ENCODE measurements at regions not wholly inside any gene's neighbourhood (a gene's known extent, or its start where the extent isn't known, plus 50 kb on each side); places are given as distances from the start of the nearest gene placed in this dataset.

DNA sequence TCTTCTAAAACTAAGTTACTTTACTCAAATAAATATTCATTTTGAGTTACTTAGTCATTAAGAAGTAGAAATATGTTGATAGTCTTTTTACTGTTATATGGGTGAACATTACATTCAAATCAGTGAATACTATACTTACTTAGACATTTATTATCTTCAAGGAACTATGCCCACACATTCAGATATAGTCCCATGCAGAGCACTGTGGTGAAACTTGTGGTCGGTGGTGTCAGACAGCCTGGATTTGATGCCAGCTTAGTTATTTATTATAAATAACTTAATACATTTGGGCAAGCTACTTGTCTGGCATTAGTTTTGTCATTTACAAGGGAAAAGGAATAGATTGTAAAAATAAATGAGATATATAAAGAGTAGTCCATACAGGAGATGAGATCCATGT is 149.5 kb downstream of the RAP2B start:
- H3K27ac Mint-ChIP-seq: no peak overlapping the region
- intact Hi-C loops (cut with micrococcal nuclease): no loop called here
- no peaks in the 10 kb centered on the region for H3K27me3 Mint-ChIP-seq
- peaks cover 11% of the 10 kb centered on the region for H3K9me3 Mint-ChIP-seq
- peaks cover 15% of the 10 kb centered on the region for H3K4me1 Mint-ChIP-seq (ENCODE audit: low read depth)
- H3K36me3 Mint-ChIP-seq (ENCODE audit: low read depth): no peaks in the 10 kb centered on the region
- H3K4me3 Mint-ChIP-seq: no peak overlapping the region

DNA sequence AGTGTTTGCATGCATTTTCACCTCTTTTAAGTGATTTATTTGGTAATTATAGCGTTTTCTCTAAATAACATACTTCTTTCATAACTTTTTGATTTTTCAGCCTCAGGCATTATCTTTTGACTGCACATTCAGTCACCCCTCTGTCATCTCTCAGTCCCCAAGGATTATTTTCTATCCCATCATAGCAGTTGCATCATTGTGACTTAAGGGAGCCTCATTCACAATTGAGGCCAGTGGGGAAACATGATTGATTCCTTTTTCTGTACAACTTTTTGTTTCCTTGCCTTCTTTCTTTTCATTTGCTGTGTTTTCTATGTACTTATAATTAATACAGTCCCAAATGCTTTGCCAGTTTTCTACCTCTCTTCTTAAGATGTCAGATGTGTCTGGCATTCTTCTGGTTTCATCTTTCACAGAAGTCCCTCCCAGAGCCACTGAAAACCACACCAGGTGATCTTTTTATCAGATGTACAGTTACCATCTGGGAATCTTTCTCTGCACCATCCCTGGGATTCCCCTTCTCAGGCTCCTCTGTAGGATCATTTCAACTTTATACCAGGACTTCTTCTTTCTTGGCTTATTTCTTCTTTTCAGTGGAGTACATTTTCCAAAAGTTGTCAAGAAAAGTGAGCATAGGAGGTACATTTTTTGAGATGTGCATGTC is 151.4 kb downstream of the RAP2B start:
- Mint-ChIP-seq H3K9me3 (peaks cover 11% of the 10 kb centered on the region), H3K27me3 (no peaks in the 10 kb centered on the region), H3K4me1 (ENCODE audit: low read depth) (peaks cover 15% of the 10 kb centered on the region), H3K4me3 (no peak overlapping the region), H3K36me3 (ENCODE audit: low read depth) (no peaks in the 10 kb centered on the region), H3K27ac (peak overlapping the region; percentile 76)
- intact Hi-C loops (cut with micrococcal nuclease): no loop called here

DNA sequence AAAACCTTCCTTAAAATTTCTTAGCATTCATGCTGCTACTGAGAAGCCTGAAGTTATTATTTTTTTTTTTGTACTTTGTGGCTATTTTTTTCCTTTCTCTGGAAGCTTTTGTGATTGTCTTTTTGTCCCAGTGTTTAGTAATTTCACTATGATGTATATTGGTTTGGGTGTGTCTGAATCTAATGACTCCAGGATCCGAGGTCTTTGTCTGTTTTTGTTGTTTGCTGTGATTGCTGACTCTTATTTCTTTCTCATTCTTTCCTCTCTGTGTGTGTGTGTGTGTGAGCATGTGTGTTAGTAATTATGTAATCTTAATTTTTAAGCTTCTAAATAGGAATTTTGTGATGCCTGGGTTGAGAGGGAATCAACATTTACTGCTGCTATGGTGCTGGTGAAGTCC is 152.0 kb downstream of the RAP2B start:
- H3K36me3 Mint-ChIP-seq (ENCODE audit: low read depth): no peaks in the 10 kb centered on the region

DNA sequence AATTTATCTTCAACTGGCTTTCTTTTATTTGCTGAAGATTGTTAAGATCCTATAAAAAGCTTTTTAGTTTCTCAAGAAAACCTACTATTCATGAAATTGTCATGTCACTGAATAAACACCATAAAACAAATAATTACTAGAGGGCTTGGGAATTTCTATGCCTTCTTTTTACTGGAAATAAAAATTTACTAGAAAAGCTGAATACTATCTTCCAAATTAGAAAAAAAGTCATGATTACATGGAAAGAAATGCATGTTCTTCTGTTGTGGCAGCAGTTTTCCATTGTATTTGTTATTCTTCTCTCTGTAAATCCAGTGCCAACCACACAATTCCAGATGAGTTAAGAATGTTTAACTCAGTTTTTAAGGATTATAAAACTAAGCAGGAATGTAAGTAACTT is 153.8 kb downstream of the RAP2B start:
- H3K27ac Mint-ChIP-seq: no peak overlapping the region
- H3K4me3 Mint-ChIP-seq: no peak overlapping the region
- no peaks in the 10 kb centered on the region for H3K27me3 Mint-ChIP-seq
- intact Hi-C loops (cut with micrococcal nuclease): no loop called here
- peaks cover 35% of the 10 kb centered on the region for H3K4me1 Mint-ChIP-seq (ENCODE audit: low read depth)
- no peaks in the 10 kb centered on the region for H3K36me3 Mint-ChIP-seq (ENCODE audit: low read depth)
- H3K9me3 Mint-ChIP-seq: peaks cover 11% of the 10 kb centered on the region

More for the DNA sequence above, 152.0 kb downstream of the RAP2B start:
- no peaks in the 10 kb centered on the region for H3K27me3 Mint-ChIP-seq
- H3K9me3 Mint-ChIP-seq: peaks cover 11% of the 10 kb centered on the region
- peaks cover 21% of the 10 kb centered on the region for H3K4me1 Mint-ChIP-seq (ENCODE audit: low read depth)
- peak overlapping the region; percentile 76 for H3K27ac Mint-ChIP-seq
- H3K4me3 Mint-ChIP-seq: no peak overlapping the region
- intact Hi-C loops (cut with micrococcal nuclease): no loop called here

DNA sequence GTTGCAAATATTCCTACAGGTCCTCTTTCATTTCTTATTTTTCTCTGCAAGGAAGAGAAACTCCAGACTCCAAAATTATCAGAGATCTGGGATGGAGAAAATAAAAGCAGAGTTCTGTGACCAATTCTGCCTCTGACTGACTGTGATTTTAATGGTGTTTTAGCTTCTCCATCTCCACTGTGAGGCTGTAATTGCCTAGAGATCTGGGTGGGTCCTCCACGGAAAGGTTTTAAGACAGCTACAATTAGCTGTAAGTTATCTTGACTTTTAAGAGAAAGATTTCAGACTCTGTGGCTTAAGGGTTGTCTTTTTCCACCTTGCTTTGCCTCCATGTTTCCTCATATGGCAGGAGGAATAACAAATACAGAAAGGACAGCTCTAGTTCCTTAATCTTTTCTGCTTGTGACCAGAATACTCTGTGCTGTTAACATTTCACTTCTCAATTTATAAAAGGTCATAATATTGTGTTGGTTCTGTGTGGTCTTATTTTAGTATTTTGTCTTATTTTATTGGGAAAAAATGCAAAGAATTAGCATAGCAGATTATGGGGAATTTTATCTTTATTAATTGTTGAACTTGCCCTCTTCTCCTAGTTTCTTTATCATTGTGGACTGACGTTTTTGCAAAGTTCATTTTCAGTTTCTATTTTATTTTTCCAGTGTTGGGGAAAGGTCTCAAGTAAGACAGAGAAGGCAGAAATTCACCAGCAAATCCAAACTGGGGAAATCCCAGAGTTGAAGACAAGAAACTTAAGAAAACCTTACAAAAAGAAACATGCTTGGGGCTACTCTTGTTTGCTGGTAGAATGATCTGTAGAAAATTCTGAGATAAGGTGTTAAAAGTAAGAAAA is 157.9 kb downstream of the RAP2B start:
- Mint-ChIP-seq H3K27me3 (no peaks in the 10 kb centered on the region), H3K36me3 (ENCODE audit: low read depth) (no peaks in the 10 kb centered on the region), H3K27ac (peak overlapping the region; percentile 73), H3K4me1 (ENCODE audit: low read depth) (peaks cover 29% of the 10 kb centered on the region), H3K4me3 (peak overlapping the region; percentile 23), H3K9me3 (peaks cover 6% of the 10 kb centered on the region)
- intact Hi-C loops (cut with micrococcal nuclease): loop anchor here (5.0 kb wide), 1 partner anchor 117 kb away; no protein-coding TSS in a partner anchor

DNA sequence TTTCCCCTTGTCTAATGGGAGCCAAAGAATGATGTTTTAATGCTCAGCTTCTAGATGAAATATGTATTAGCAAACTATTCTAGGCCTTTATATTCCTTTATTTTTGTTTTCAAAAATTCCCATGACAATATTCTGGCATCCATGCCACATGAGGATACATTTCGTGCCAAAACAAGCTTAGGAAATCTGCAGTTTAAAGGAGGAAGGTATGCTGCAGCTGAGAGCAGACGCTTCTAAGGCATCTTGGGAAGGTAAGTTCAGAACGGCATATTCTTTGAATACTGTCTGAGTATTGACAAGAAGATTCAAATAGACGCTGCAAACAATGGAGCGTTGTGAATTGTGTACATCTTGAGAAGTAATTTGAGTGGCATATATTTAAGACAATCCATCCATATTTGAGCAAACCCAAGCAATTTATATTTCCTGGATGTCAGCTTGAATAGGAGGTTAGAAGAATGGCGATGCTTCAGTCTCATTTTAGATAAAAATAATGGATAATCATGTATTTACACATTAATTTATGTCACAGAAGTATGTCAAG is 158.6 kb downstream of the RAP2B start:
- intact Hi-C loops (cut with micrococcal nuclease): loop anchor here (5.0 kb wide), 1 partner anchor 117 kb away; no protein-coding TSS in a partner anchor
- H3K9me3 Mint-ChIP-seq: no peaks in the 10 kb centered on the region
- H3K4me1 Mint-ChIP-seq (ENCODE audit: low read depth): peaks cover 29% of the 10 kb centered on the region
- no peaks in the 10 kb centered on the region for H3K27me3 Mint-ChIP-seq
- no peak overlapping the region for H3K4me3 Mint-ChIP-seq
- peak overlapping the region; percentile 73 for H3K27ac Mint-ChIP-seq
- H3K36me3 Mint-ChIP-seq (ENCODE audit: low read depth): no peaks in the 10 kb centered on the region

DNA sequence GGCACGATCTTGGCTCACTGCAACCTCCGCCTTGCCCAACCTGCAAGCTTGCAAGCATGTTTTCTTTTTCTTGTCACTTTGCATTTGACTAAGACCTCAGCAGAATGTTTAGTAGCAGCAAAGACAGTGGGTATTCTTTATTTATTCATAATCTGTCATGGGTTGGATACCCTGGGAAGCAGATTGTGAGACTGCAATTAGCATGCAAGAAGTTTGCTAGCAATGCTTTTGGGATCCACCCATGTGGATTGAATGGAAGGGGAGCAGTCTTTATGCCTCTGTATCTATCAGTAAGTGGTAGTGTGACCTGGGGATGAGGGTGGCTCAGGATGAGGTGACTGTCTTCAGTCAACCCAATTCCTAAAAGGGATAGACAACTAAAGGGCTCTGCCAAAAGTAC is 166.7 kb downstream of the RAP2B start:
- Mint-ChIP-seq H3K4me1 (ENCODE audit: low read depth) (peaks cover 8% of the 10 kb centered on the region), H3K27ac (no peak overlapping the region), H3K27me3 (no peaks in the 10 kb centered on the region), H3K36me3 (ENCODE audit: low read depth) (no peaks in the 10 kb centered on the region), H3K9me3 (no peaks in the 10 kb centered on the region), H3K4me3 (no peak overlapping the region)
- intact Hi-C loops (cut with micrococcal nuclease): no loop called here

DNA sequence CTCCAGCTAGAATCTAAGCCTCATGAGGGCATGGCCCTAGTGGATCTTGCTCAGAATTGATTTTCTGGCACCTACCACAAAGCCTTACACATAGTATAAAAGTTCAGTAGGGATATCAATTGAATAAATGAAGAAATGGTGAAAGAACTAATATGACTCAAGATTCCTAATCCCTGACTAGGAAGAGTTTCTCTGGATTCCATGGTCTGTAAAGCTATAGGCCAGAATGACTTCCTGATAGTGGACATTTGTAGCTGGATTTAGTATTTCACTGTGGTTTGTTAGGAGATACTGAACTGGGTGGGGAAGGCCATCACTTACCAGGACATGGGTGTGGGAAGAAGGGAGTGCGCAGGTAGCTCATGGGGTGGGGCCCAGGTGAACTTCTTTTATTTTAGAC is 168.9 kb downstream of the RAP2B start:
- peaks cover 8% of the 10 kb centered on the region for H3K4me1 Mint-ChIP-seq (ENCODE audit: low read depth)
- no peak overlapping the region for H3K4me3 Mint-ChIP-seq
- no peaks in the 10 kb centered on the region for H3K36me3 Mint-ChIP-seq (ENCODE audit: low read depth)
- H3K27ac Mint-ChIP-seq: no peak overlapping the region
- H3K27me3 Mint-ChIP-seq: no peaks in the 10 kb centered on the region
- H3K9me3 Mint-ChIP-seq: no peaks in the 10 kb centered on the region
- intact Hi-C loops (cut with micrococcal nuclease): no loop called here

DNA sequence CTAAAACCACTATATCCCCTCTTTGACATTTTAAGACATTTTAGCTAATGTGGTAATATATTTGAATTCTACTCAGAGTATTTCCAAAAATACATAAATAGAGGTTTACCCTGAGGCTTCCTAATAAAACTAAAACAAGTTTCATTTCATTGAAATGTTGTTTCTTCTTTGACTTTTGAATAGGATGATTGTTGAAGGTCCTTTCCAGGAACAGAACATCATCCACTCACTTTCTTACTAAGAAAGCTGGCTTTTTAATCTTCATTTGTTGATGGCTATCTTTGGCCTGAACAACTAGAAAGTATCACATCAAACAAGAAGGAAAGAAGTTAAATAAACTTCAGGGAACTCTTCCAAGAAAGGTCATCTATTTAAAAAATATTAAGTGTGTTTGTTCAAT is 169.7 kb downstream of the RAP2B start:
- peaks cover 8% of the 10 kb centered on the region for H3K4me1 Mint-ChIP-seq (ENCODE audit: low read depth)
- H3K27me3 Mint-ChIP-seq: no peaks in the 10 kb centered on the region
- no peaks in the 10 kb centered on the region for H3K36me3 Mint-ChIP-seq (ENCODE audit: low read depth)
- intact Hi-C loops (cut with micrococcal nuclease): no loop called here
- no peak overlapping the region for H3K4me3 Mint-ChIP-seq
- H3K9me3 Mint-ChIP-seq: no peaks in the 10 kb centered on the region
- no peak overlapping the region for H3K27ac Mint-ChIP-seq

DNA sequence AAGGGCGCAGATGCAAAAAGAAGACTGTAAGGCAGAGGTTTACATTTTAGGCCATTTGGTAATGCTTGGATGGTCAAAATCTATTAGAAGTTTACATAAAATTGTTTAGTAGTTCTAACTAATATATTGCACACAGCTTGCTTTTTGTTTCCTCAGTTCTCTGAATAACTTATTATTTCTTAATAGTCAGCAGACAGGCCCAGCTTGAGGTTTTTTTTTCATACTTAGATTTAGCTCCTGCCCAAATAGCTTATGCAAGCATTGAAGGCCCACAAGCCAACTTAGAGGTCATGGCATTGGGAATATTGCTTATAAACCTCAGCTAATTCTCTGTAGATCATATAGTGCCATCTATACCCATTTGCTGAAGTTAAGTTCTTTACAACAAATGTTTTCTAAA is 172.5 kb downstream of the RAP2B start:
- no peaks in the 10 kb centered on the region for H3K27me3 Mint-ChIP-seq
- peaks cover 32% of the 10 kb centered on the region for H3K4me1 Mint-ChIP-seq (ENCODE audit: low read depth)
- peaks cover 8% of the 10 kb centered on the region for H3K9me3 Mint-ChIP-seq
- H3K36me3 Mint-ChIP-seq (ENCODE audit: low read depth): no peaks in the 10 kb centered on the region
- H3K27ac Mint-ChIP-seq: no peak overlapping the region
- intact Hi-C loops (cut with micrococcal nuclease): no loop called here
- H3K4me3 Mint-ChIP-seq: no peak overlapping the region

DNA sequence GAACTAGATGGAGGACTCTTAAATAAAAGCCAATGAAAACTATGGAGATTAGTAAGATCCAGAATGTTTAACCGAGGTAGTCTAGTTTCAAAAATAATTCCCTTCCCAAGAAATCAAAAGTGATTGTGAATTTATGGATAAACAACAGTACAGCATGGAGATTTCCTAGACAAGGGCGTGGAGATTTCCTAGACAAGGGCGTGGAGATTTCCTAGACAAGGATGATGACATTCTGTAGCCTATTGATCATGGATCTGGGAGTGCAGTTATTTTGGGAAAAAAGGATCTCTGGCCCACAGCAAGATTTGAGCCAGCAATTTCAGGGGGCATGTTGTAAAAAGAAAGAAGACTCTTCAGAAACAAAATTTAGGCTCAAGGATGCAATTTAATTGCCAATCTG is 175.3 kb downstream of the RAP2B start:
- Mint-ChIP-seq H3K27ac (no peak overlapping the region), H3K4me3 (no peak overlapping the region)

DNA sequence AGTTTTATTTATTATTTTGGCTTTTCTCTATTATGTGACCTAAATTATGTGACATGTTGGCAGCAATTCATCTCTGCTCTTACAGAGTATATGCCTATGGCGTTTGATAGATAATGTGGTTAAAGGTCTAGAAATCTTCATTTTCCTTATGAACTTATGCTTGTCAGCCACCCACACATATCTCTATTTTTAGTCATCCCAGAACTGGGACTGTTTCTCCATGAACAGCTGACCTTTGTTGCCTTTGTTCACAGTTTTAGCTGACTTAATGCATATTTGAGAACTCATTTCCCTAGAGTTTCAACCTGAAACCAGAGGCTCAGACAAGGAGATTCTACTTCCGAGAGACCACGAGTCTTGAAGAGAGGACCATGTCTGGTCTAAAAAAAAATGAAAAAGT is 176.5 kb downstream of the RAP2B start:
- H3K9me3 Mint-ChIP-seq: peaks cover 17% of the 10 kb centered on the region
- H3K4me1 Mint-ChIP-seq (ENCODE audit: low read depth): peaks cover 30% of the 10 kb centered on the region
- H3K36me3 Mint-ChIP-seq (ENCODE audit: low read depth): no peaks in the 10 kb centered on the region
- intact Hi-C loops (cut with micrococcal nuclease): no loop called here
- H3K27ac Mint-ChIP-seq: peak overlapping the region; percentile 34
- H3K4me3 Mint-ChIP-seq: no peak overlapping the region
- H3K27me3 Mint-ChIP-seq: no peaks in the 10 kb centered on the region

More for the DNA sequence above, 175.3 kb downstream of the RAP2B start:
- intact Hi-C loops (cut with micrococcal nuclease): no loop called here
- H3K9me3 Mint-ChIP-seq: peaks cover 17% of the 10 kb centered on the region
- H3K4me1 Mint-ChIP-seq (ENCODE audit: low read depth): peaks cover 37% of the 10 kb centered on the region
- H3K36me3 Mint-ChIP-seq (ENCODE audit: low read depth): no peaks in the 10 kb centered on the region
- no peaks in the 10 kb centered on the region for H3K27me3 Mint-ChIP-seq

DNA sequence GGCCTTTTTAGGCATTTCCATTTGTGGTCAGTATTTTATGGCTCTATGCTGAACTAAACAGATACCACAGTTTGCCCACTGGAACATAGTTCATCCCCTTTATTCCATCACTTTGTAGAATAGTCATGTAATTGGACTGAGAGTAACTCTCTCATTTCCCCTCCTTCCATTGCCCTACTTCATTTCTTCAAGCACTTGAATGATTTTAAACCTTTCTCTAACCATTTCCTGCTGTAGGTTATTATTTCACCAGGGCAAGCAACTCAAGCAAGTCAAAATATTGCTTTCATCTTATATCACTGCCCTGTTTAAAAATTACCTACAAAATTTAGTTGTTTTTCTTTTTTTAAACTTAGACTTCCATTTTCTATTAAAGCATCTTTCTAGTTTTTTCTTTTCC is 177.0 kb downstream of the RAP2B start:
- Mint-ChIP-seq H3K27ac (peak overlapping the region; percentile 34), H3K4me1 (ENCODE audit: low read depth) (peaks cover 31% of the 10 kb centered on the region), H3K4me3 (no peak overlapping the region), H3K36me3 (ENCODE audit: low read depth) (no peaks in the 10 kb centered on the region), H3K9me3 (peaks cover 17% of the 10 kb centered on the region), H3K27me3 (no peaks in the 10 kb centered on the region)
- intact Hi-C loops (cut with micrococcal nuclease): no loop called here

DNA sequence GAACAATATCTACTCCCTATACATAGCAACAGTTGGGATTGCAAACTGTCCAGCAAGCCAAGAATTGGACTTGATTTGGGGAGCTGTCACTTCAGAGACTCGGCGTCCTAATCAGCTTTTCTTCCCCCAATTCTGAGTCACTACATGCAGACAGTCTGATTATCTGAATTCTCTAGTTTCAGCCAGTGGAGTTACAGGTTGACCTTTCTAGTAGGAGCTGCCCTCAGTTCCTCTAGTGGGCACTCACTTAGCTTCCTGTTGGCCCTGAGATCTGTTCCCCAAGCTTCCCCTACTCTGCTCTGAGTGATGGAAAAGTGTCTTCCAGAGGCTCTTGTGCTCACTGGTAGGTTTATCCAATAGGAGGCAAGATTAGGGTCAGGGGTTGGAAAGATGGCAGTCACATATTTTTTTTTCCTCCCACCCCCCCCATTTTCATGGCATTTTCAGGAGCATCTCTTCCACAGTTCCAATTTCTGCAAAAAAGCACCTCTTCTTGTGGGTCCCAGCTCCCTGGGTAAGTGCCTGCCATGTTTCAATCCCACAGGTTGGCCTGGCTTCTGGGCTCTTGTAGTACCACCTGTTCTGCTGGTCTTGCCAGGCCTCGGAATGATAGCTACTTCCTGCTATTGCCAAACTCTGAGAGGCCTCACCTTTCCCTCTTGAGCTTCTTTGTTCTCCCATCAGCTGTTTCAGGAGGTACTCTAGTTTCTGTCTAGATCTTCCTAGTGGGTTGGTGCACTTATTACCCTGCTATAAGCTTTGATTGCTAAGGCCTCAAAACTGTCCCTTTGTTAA is 182.2 kb downstream of the RAP2B start:
- Mint-ChIP-seq H3K9me3 (peaks cover 33% of the 10 kb centered on the region), H3K4me1 (ENCODE audit: low read depth) (peaks cover 21% of the 10 kb centered on the region), H3K4me3 (no peak overlapping the region), H3K27ac (no peak overlapping the region), H3K27me3 (no peaks in the 10 kb centered on the region), H3K36me3 (ENCODE audit: low read depth) (no peaks in the 10 kb centered on the region)
- intact Hi-C loops (cut with micrococcal nuclease): no loop called here
